Heart left ventricle (tissue), 16 donors: ENCODE measurements at regions not wholly inside any gene's neighbourhood (a gene's known extent, or its start where the extent isn't known, plus 50 kb on each side); places are given as distances from the start of the nearest gene placed in this dataset.
"Not testable (repeated sequence)": the region's sequence is repeated elsewhere in the genome, so short reads cannot be mapped to it uniquely, and the experiment has no call there.

Experiments used
- ATAC-seq, 4 donors: fragments of 200-7000 bp; cut with Tn5 transposase; one replicate each; pipeline ENCODE4 v1.9.1; 2020 to 2022; ENCODE audit warnings: moderate library complexity in 4 of 4, mild to moderate bottlenecking in 3 of 4, moderate number of reproducible peaks in 1 of 4
- DNase-seq, 5 donors: peaks; one replicate each; pipeline ENCODE4 v3.0.0-alpha.2; 2020
- H3K27ac ChIP-seq, 12 donors: fragments of 200-600 bp; sonication (generic) in 4 of 12; one replicate each; pipeline versions ENCODE4 v1.5.0 to v1.8.0; 2016 to 2022; ENCODE audit warnings: mild to moderate bottlenecking in 2 of 12
- H3K27me3 ChIP-seq, 9 donors: fragments of 200-600 bp; sonication (generic) in 2 of 9; one replicate each; pipeline versions ENCODE4 v1.5.1 to v1.8.0; 2016 to 2022; ENCODE audit warnings: mild to moderate bottlenecking in 3 of 9
- H3K36me3 ChIP-seq, 9 donors: fragments of 200-600 bp; sonication (generic) in 2 of 9; one replicate each; pipeline versions ENCODE4 v1.5.0 to v1.8.0; 2018 to 2022; ENCODE audit warnings: mild to moderate bottlenecking in 2 of 9
- H3K4me1 ChIP-seq, 12 donors: fragments of 200-600 bp; sonication (generic) in 4 of 12; one replicate each; pipeline versions ENCODE4 v1.5.0 to v1.8.0; 2016 to 2022; ENCODE audit warnings: mild to moderate bottlenecking in 3 of 12
- H3K4me3 ChIP-seq, 12 donors: fragments of 200-600 bp; sonication (generic) in 4 of 12; one replicate each; pipeline versions ENCODE4 v1.5.0 to v1.8.0; 2017 to 2022; ENCODE audit warnings: mild to moderate bottlenecking in 9 of 12, moderate library complexity in 4 of 12
- H3K9me3 ChIP-seq, 12 donors: fragments of 200-600 bp; sonication (generic) in 4 of 12; one replicate each; pipeline versions ENCODE4 v1.5.0 to v1.8.0; 2016 to 2022; ENCODE audit warnings: mild to moderate bottlenecking in 1 of 12
- POLR2A ChIP-seq, 2 donors: fragments of 450-650 bp; IDR thresholded peaks; one replicate each; pipeline ENCODE4 v1.6.1; 2017; ENCODE audit warnings: antibody characterized with exemption in 2 of 2, mild to moderate bottlenecking in 2 of 2, moderate library complexity in 2 of 2
- WGBS, 4 donors: extraction: QIAGEN DNeasy Blood & Tissue Kit in 2 of 4; methylation state at CpG; one replicate each; pipeline versions ENCODE4 v1.1.5 to v1.1.7; 2013 to 2018; 5-methylcytosine and 5-hydroxymethylcytosine counted together
- intact Hi-C, 10 donors: fragments of 100-400 bp; cut with DNase I; formaldehyde crosslinking; loops; one replicate each; pipeline versions ENCODE4 v1.11.1 to v1.14.2; 2022
- TF ChIP-seq, protein P1 (sequence below), 12 donors: fragments of 200-600 bp; sonication (generic) in 4 of 12; IDR thresholded peaks; one replicate each; pipeline versions ENCODE4 v1.5.0 to v1.8.0; 2018 to 2022; ENCODE audit warnings: antibody characterized with exemption in 12 of 12, mild to moderate bottlenecking in 5 of 12
- donor health status: ischemic (EF 13 %, LVEDD 7.1; RV severe dilation, severe dysfunction).
- donor health status: healthy with polysubstance abuse.
- donor health status: DM: no; HTN: yes; CAD: no.
- donor health status: DM: no; HTN: no; CAD: no.
- donor health status: ischemic (EF 25% LVEDD 6.9; RV normal size, moderate dysfunction).
- donor health status: ischemic (EF 25% LVEDD 5.7; RV mildly dilated, moderate dysfunction).
- donor health status: healthy.
- donor health status: DM: yes; HTN: yes; CAD: no.
- donor health status: ischemic (EF 35%, LVEDD 5.7; RV mildly dilated, moderate dysfunction).
- donor health status: nonischemic (EF 11% LVEDD 7.7; RV severe dilation, severe dysfunction).
- donor health status: DM: yes; HTN: yes; CAD: no.
- donor health status: PGD.
- donor health status: ischemic (EF 29% LVEDD 5.4; RV normal size, mild dysfunction).
- donor health status: nonischemic (EF 23%, LVEDD 6.1; RV moderate dilation, normal function).

- Histone ChIP-seq H3K4me3 (peak overlapping the region in 3 of 12 donors; percentile 15 to 33 (median 23)), H3K27me3 (no peaks in the 10 kb centered on the region), H3K27ac (peak overlapping the region; percentile 1 to 86 (median 66)), H3K4me1 (peaks cover 0 to 45% (median 5%) of the 10 kb centered on the region in 12 donors), H3K36me3 (peaks cover 0 to 25% (median 11%) of the 10 kb centered on the region in 9 donors), H3K9me3 (no peaks in the 10 kb centered on the region)
- DNase-seq, result no peak
- TF ChIP-seq, protein P1, sequence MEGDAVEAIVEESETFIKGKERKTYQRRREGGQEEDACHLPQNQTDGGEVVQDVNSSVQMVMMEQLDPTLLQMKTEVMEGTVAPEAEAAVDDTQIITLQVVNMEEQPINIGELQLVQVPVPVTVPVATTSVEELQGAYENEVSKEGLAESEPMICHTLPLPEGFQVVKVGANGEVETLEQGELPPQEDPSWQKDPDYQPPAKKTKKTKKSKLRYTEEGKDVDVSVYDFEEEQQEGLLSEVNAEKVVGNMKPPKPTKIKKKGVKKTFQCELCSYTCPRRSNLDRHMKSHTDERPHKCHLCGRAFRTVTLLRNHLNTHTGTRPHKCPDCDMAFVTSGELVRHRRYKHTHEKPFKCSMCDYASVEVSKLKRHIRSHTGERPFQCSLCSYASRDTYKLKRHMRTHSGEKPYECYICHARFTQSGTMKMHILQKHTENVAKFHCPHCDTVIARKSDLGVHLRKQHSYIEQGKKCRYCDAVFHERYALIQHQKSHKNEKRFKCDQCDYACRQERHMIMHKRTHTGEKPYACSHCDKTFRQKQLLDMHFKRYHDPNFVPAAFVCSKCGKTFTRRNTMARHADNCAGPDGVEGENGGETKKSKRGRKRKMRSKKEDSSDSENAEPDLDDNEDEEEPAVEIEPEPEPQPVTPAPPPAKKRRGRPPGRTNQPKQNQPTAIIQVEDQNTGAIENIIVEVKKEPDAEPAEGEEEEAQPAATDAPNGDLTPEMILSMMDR (IDR thresholded peaks at IDR 0.05), result no peak
- no peak for TF ChIP-seq POLR2A (IDR thresholded peaks at IDR 0.05)
- no peak for ATAC-seq
- intact Hi-C loops, result no loop called here
- WGBS, 4 donors, result 37 to 54% (median 48%) methylated on average over 8 of the region's 8 CpGs
Measured at GRCh38 chr1:831522-831921, 92.2 kb upstream of the SAMD11 start.

DNA sequence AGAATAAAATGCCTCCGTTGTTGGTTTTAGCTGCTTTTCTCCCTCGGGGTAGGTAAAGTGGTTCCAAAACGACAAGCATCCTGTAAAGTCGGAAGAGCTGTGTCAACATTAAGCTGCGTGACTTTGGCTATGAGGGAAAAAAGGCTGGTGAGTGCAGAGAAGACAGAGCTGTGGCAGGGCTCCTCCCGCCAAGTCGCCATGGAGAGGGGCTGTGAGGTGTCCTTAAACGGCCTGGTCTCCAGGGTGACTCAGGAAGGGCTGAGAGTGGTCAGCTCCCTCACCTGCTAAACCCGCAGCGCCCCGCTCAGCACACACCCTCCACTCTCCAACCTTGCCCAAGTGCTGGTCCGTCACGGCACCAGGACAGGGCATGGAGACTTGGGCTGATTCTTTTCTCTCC, 91.6 kb upstream of the SAMD11 start:
- H3K4me1 ChIP-seq, result peaks cover 0 to 50% (median 5%) of the 10 kb centered on the region in 12 donors
- no peaks in the 10 kb centered on the region for H3K27me3 ChIP-seq
- peak in 1 of 5 donors; percentile 35 for DNase-seq
- intact Hi-C loops, result no loop called here
- H3K36me3 ChIP-seq, result peaks cover 0 to 25% (median 11%) of the 10 kb centered on the region in 9 donors
- TF ChIP-seq, protein P1 (IDR thresholded peaks at IDR 0.05), result no peak
- TF ChIP-seq POLR2A (IDR thresholded peaks at IDR 0.05), result no peak
- H3K27ac ChIP-seq, result peak overlapping the region; percentile 1 to 86 (median 66)
- H3K9me3 ChIP-seq, result no peaks in the 10 kb centered on the region
- H3K4me3 ChIP-seq, result peak overlapping the region in 2 of 12 donors; percentile 23 to 33
- WGBS, 4 donors, result 42 to 53% (median 51%) methylated on average over 13 of the region's 13 CpGs
- ATAC-seq, result no peak

GRCh38 chr1:833226-833625, 90.5 kb upstream of the SAMD11 start:
- H3K4me1 ChIP-seq, result peaks cover 0 to 56% (median 5%) of the 10 kb centered on the region in 12 donors
- H3K27me3 ChIP-seq, ATAC-seq, H3K9me3 ChIP-seq, H3K4me3 ChIP-seq, intact Hi-C loops, DNase-seq: not testable (repeated sequence)
- H3K36me3 ChIP-seq, result peaks cover 0 to 25% (median 11%) of the 10 kb centered on the region in 9 donors
- WGBS, 4 donors, result 62 to 94% (median 86%) methylated on average over 3 of the region's 3 CpGs
- H3K27ac ChIP-seq, result peak overlapping the region in 4 of 12 donors; percentile 32 to 84 (median 63)

GRCh38 chr1:835509-835908, 88.2 kb upstream of the SAMD11 start:
- H3K27me3 ChIP-seq, intact Hi-C loops, H3K4me3 ChIP-seq, H3K9me3 ChIP-seq: not testable (repeated sequence)
- Histone ChIP-seq H3K36me3 (peaks cover 0 to 22% (median 11%) of the 10 kb centered on the region in 9 donors), H3K27ac (peak overlapping the region in 7 of 12 donors; percentile 51 to 84 (median 65)), H3K4me1 (peaks cover 0 to 39% (median 5%) of the 10 kb centered on the region in 12 donors)
- 39 to 70% (median 57%) methylated on average over 3 to 4 of the region's 10 CpGs; no CpG with 5 or more reads in 1 of the 4 donors for WGBS, 4 donors
- peak in 4 of 5 donors; percentile 44 to 80 (median 72) for DNase-seq
- ATAC-seq, result peak; percentile 89 to 92 (median 90)

- H3K4me3 ChIP-seq, intact Hi-C loops, H3K9me3 ChIP-seq, ATAC-seq, H3K27me3 ChIP-seq, DNase-seq: not testable (repeated sequence)
- Histone ChIP-seq H3K4me1 (peaks cover 0 to 28% (median 5%) of the 10 kb centered on the region in 12 donors), H3K36me3 (peaks cover 0 to 23% (median 14%) of the 10 kb centered on the region in 9 donors), H3K27ac (peak overlapping the region in 2 of 12 donors; percentile 27 to 46)
- 81 to 93% (median 85%) methylated on average over 4 to 5 of the region's 5 CpGs for WGBS, 4 donors
Measured at GRCh38 chr1:837601-838000, 86.1 kb upstream of the SAMD11 start.

GRCh38 chr1:838291-838690, 85.4 kb upstream of the SAMD11 start:
- H3K9me3 ChIP-seq, H3K27me3 ChIP-seq, DNase-seq, intact Hi-C loops, H3K4me3 ChIP-seq, ATAC-seq: not testable (repeated sequence)
- H3K36me3 ChIP-seq, result peaks cover 0 to 27% (median 12%) of the 10 kb centered on the region in 9 donors
- H3K27ac ChIP-seq, result peak overlapping the region in 4 of 12 donors; percentile 1 to 46 (median 26)
- peaks cover 0 to 28% (median 5%) of the 10 kb centered on the region in 12 donors for H3K4me1 ChIP-seq
- WGBS, 4 donors, result 46 to 70% (median 59%) methylated on average over 5 of the region's 5 CpGs

DNA sequence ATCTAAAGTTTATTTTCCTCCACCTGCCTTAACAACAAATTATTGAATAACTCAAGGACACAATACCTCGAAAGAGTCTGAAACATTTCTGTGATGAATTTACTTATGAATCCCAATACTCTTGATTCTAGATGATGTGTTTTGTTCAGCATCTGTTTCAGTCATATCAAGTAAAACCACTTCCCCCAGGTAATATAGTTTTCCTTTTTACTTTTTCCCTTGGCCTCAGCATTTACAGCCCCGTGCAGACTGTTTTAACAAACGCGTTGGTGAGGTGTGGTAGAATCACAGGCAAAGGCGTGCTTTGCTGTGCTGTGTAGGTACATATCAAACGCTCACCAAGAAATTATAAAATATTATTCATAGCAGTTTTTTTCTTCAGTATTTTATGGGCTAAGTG, 83.1 kb upstream of the SAMD11 start:
- peaks cover 0 to 38% (median 7%) of the 10 kb centered on the region in 12 donors for H3K4me1 ChIP-seq
- ATAC-seq, H3K4me3 ChIP-seq, H3K27me3 ChIP-seq, DNase-seq, H3K9me3 ChIP-seq, intact Hi-C loops, H3K27ac ChIP-seq: not testable (repeated sequence)
- H3K36me3 ChIP-seq, result peaks cover 0 to 27% (median 9%) of the 10 kb centered on the region in 9 donors
- WGBS, 4 donors, result 83 to 90% (median 84%) methylated on average over 6 of the region's 6 CpGs

- H3K4me3 ChIP-seq, DNase-seq, H3K27me3 ChIP-seq, intact Hi-C loops, H3K9me3 ChIP-seq, ATAC-seq: not testable (repeated sequence)
- peak overlapping the region in 1 of 12 donors; percentile 32 for H3K27ac ChIP-seq
- H3K4me1 ChIP-seq, result peaks cover 0 to 33% (median 3%) of the 10 kb centered on the region in 12 donors
- peaks cover 0 to 27% (median 9%) of the 10 kb centered on the region in 9 donors for H3K36me3 ChIP-seq
- 61 to 86% (median 79%) methylated on average over 9 to 10 of the region's 15 CpGs for WGBS, 4 donors
Measured at GRCh38 chr1:841671-842425, 81.9 kb upstream of the SAMD11 start.
